SK-N-SH (cell line): ENCODE measurements at regions not wholly inside any gene's neighbourhood (a gene's known extent, or its start where the extent isn't known, plus 50 kb on each side); places are given as distances from the start of the nearest gene placed in this dataset.

Source experiments
- CTCF ChIA-PET: fragments of 300-600, 350-600 bp; formaldehyde crosslinking; extraction: SDS; loops from one replicate; lab custom pipeline; 2021; lab: Yijun Ruan, JAX
- POLR2A ChIA-PET: fragments of 350-600 bp; sonication (Branson Sonifier 250); formaldehyde crosslinking; extraction: SDS; loops from one replicate; lab custom pipeline; 2020; ENCODE audit warnings: antibody characterized with exemption, inconsistent platforms; lab: Yijun Ruan, JAX
- DNase-seq: peaks from one replicate; pipeline ENCODE4 v3.0.0; 2012
- H2AFZ ChIP-seq: fragments of 200-600 bp; sonication (generic); 2 replicates; pipeline ENCODE4 v1.8.1; 2016; ENCODE audit warnings: antibody characterized with exemption, mild to moderate bottlenecking, low read depth
- H3F3A ChIP-seq: fragments of 200-600 bp; sonication (generic); replicated peaks from 2 replicates; pipeline ENCODE3; 2016; ENCODE audit warnings: antibody characterized with exemption, mild to moderate bottlenecking; ENCODE audit not compliant: insufficient read depth
- H3K27ac ChIP-seq, 2 experiments: fragments of 200-500 bp in 1 of 2; fragments of 200-600 bp in 1 of 2; sonication (Bioruptor generic) in 1 of 2; sonication (generic), shearing (Covaris generic) in 1 of 2; 2 replicates each; pipeline versions ENCODE4 v1.5.1 to v1.6.1; 2014 to 2016; ENCODE audit warnings: low read depth in 2 of 2, inconsistent platforms in 1 of 2, low read length in 1 of 2, mild to moderate bottlenecking in 1 of 2, mixed read lengths in 1 of 2
- H3K27me3 ChIP-seq: fragments of 200-600 bp; sonication (generic), shearing (Covaris generic); 2 replicates; pipeline ENCODE4 v1.6.1; 2016; ENCODE audit warnings: mixed run types; ENCODE audit not compliant: insufficient read depth
- H3K36me3 ChIP-seq, 2 experiments: fragments of 200-500 bp in 1 of 2; fragments of 200-600 bp in 1 of 2; sonication (Bioruptor generic) in 1 of 2; sonication (generic) in 1 of 2; replicated peaks in 1 of 2; 2 replicates each; pipeline versions ENCODE3 to v1.5.1; 2014 to 2016; ENCODE audit warnings: low read length in 1 of 2, mild to moderate bottlenecking in 1 of 2; ENCODE audit not compliant: insufficient read depth in 2 of 2, control insufficient read depth in 1 of 2
- H3K4me1 ChIP-seq, 2 experiments: fragments of 200-500 bp in 1 of 2; fragments of 200-600 bp in 1 of 2; sonication (Bioruptor generic) in 1 of 2; sonication (generic), shearing (Covaris generic) in 1 of 2; 2 replicates each; pipeline versions ENCODE4 v1.5.1 to v1.6.1; 2014 to 2016; ENCODE audit warnings: low read depth in 1 of 2, low read length in 1 of 2, mixed run types in 1 of 2; ENCODE audit not compliant: insufficient read depth in 2 of 2, control insufficient read depth in 1 of 2
- H3K4me2 ChIP-seq: fragments of 200-600 bp; sonication (generic), shearing (Covaris generic); 2 replicates; pipeline ENCODE4 v1.6.1; 2017; ENCODE audit warnings: mixed run types
- H3K4me3 ChIP-seq, 2 experiments: fragments of 200-500 bp in 1 of 2; fragments of 200-600 bp in 1 of 2; sonication (Bioruptor generic) in 1 of 2; sonication (generic), shearing (Covaris generic) in 1 of 2; 2 replicates each; pipeline versions ENCODE4 v1.5.1 to v1.8.1; 2014 to 2016; ENCODE audit warnings: low read depth in 2 of 2, inconsistent platforms in 1 of 2, low read length in 1 of 2, mild to moderate bottlenecking in 1 of 2, mixed read lengths in 1 of 2, moderate library complexity in 1 of 2
- H3K79me2 ChIP-seq: fragments of 200-600 bp; sonication (generic); 2 replicates; pipeline ENCODE4 v1.8.1; 2017; ENCODE audit warnings: mild to moderate bottlenecking; ENCODE audit not compliant: insufficient read depth
- H3K9ac ChIP-seq: fragments of 200-600 bp; sonication (generic); 2 replicates; pipeline ENCODE4 v1.6.1; 2017; ENCODE audit warnings: mixed run types
- H3K9me2 ChIP-seq: fragments of 200-600 bp; sonication (generic); 2 replicates; pipeline ENCODE4 v1.6.1; 2017; ENCODE audit warnings: mixed run types
- H3K9me3 ChIP-seq: fragments of 200-600 bp; sonication (generic); 2 replicates; pipeline ENCODE4 v1.6.1; 2017; ENCODE audit warnings: mixed run types, mild to moderate bottlenecking, moderate library complexity
- H4K20me1 ChIP-seq: fragments of 200-600 bp; sonication (generic); 2 replicates; pipeline ENCODE4 v1.6.1; 2017; ENCODE audit warnings: mild to moderate bottlenecking, mixed run types; ENCODE audit not compliant: insufficient read depth
- CHD2 ChIP-seq: fragments of 150-350 bp; IDR thresholded peaks from 2 replicates; pipeline ENCODE4 v1.6.1; 2018; ENCODE audit warnings: low read length; ENCODE audit not compliant: partially characterized antibody
- ELF1 ChIP-seq: IDR thresholded peaks from 2 replicates; pipeline ENCODE4 v1.4.0; 2012
- EP300 ChIP-seq, 2 experiments: IDR thresholded peaks; 2 replicates each; pipeline versions ENCODE4 v1.4.0 to v1.6.1; 2012; ENCODE audit warnings: borderline replicate concordance in 1 of 2, low read depth in 1 of 2, low read length in 1 of 2
- EZH2phosphoT487 ChIP-seq: fragments of 200-600 bp; sonication (generic); IDR thresholded peaks from 2 replicates; pipeline ENCODE4 v1.6.1; 2017; ENCODE audit warnings: low read depth, mixed run types, mild to moderate bottlenecking, antibody characterized with exemption, moderate library complexity, borderline replicate concordance
- FOSL2 ChIP-seq: IDR thresholded peaks from 2 replicates; pipeline ENCODE4 v1.4.0; 2012; ENCODE audit warnings: low read depth, mild to moderate bottlenecking, moderate library complexity, borderline replicate concordance
- FOXM1 ChIP-seq: IDR thresholded peaks from 2 replicates; pipeline ENCODE4 v1.4.0; 2012; ENCODE audit warnings: low read depth, mild to moderate bottlenecking
- GATA2 ChIP-seq: sonication (generic); formaldehyde crosslinking; IDR thresholded peaks from 2 replicates; pipeline ENCODE4 v1.5.0; 2020; ENCODE audit warnings: mild to moderate bottlenecking, missing genetic modification reagents
- JUND ChIP-seq: IDR thresholded peaks from 2 replicates; pipeline ENCODE4 v1.4.0; 2012
- NFIC ChIP-seq: IDR thresholded peaks from 2 replicates; pipeline ENCODE4 v1.4.0; 2012; ENCODE audit warnings: borderline replicate concordance
- NRF1 ChIP-seq: IDR thresholded peaks from 2 replicates; pipeline ENCODE4 v1.6.1; 2012; ENCODE audit warnings: low read depth, mild to moderate bottlenecking, low read length
- RAD21 ChIP-seq: IDR thresholded peaks from 2 replicates; pipeline ENCODE4 v1.6.1; 2012; ENCODE audit warnings: mild to moderate bottlenecking, low read length
- RFX5 ChIP-seq: IDR thresholded peaks from 2 replicates; pipeline ENCODE4 v1.6.1; 2012; ENCODE audit warnings: mild to moderate bottlenecking, improper control_type of control experiment, low read length
- SMC3 ChIP-seq: IDR thresholded peaks from 2 replicates; pipeline ENCODE4 v1.6.1; 2012; ENCODE audit warnings: low read depth, low read length, improper control_type of control experiment
- TCF12 ChIP-seq: IDR thresholded peaks from 2 replicates; pipeline ENCODE4 v1.4.0; 2012
- WGBS: methylation state at CpG from one replicate; pipeline ENCODE4 v1.1.6; 2017; ENCODE audit warnings: low lambda C conversion rate; 5-methylcytosine and 5-hydroxymethylcytosine counted together
- TF ChIP-seq, protein P1 (sequence below): IDR thresholded peaks from 2 replicates; pipeline ENCODE4; 2012
- TF ChIP-seq, protein P2 (sequence below): IDR thresholded peaks from 2 replicates; pipeline ENCODE4 v1.4.0; 2012; ENCODE audit warnings: low read depth, borderline replicate concordance
- TF ChIP-seq, protein P3 (sequence below): IDR thresholded peaks from 2 replicates; pipeline ENCODE4 v1.6.1; 2012; ENCODE audit warnings: mild to moderate bottlenecking, low read depth, low read length, moderate library complexity
- TF ChIP-seq, protein P4 (sequence below): fragments of 200-600 bp; sonication (generic); IDR thresholded peaks from 2 replicates; pipeline ENCODE4 v1.6.1; 2017; ENCODE audit warnings: antibody characterized with exemption, mild to moderate bottlenecking, moderate library complexity
- TF ChIP-seq, protein P5 (sequence below): IDR thresholded peaks from 2 replicates; pipeline ENCODE4 v1.4.0; 2012; ENCODE audit warnings: low read depth

DNA sequence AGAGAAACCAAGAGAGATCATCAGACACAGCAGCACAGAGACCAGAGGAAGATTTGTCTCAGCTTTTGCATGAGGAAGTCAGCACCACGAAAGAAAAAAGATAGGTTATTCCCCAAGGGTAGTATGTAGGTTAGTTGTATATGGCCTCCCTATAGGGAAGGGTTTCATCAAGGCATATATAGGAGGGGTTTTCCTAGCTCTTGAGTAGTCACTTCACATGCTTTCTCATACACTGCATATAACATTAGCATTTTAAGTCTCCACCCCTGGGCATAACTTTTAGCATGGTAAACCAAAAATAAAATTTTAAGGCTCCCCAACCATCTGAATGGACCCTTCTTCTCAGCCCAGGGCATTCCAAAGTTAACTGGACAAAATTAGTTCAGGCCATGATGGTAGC is 1571.6 kb upstream of the ACO1 start:
- CTCF ChIA-PET = interaction anchor here (0.6 kb wide), 1 partner anchor 64 kb away, joined by 3 read pairs; no protein-coding TSS in a partner anchor
- WGBS = 25% methylated on average over 1 of the region's 1 CpG

DNA sequence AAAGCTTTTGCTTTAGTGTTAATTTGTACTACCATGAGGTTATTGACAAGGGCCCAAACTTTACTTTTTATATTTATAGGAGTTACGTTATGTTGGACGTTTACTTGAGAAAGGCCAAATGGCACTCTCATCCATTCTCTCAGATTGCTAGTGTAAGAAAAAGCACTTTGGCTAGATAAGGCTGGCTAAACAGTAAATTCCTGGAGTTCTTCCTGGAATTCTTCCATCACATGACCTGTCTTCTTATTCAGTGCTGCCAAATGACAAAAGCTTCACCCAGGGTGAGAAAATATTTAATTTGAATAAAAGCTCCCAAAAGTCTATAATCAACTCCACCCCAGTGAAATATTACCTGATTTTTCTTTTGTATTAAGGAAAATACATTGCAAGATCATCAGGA is 1568.9 kb upstream of the ACO1 start:
- Histone ChIP-seq H3K9me2 (no peaks in the 10 kb centered on the region), H3K9ac (no peak overlapping the region), H3K79me2 (no peaks in the 10 kb centered on the region), H2AFZ (0 out of 2 replicates have a peak overlapping the region, but pooled peaks have one; percentile 30), H3F3A (no peaks in the 10 kb centered on the region), H3K36me3 (no peaks in the 10 kb centered on the region), H4K20me1 (no peaks in the 10 kb centered on the region), H3K4me3 (no peak overlapping the region), H3K9me3 (no peaks in the 10 kb centered on the region), H3K4me1 (no peaks in the 10 kb centered on the region), H3K27ac (no peak overlapping the region), H3K27me3 (no peaks in the 10 kb centered on the region), H3K4me2 (no peak overlapping the region)
- POLR2A ChIA-PET = no interaction called here
- DNase-seq = no peak
- TF ChIP-seq RFX5 (no peak), FOXM1 (no peak), SMC3 (no peak), FOSL2 (no peak), TCF12 (no peak), NRF1 (no peak), ELF1 (no peak)
- TF ChIP-seq, protein P1, sequence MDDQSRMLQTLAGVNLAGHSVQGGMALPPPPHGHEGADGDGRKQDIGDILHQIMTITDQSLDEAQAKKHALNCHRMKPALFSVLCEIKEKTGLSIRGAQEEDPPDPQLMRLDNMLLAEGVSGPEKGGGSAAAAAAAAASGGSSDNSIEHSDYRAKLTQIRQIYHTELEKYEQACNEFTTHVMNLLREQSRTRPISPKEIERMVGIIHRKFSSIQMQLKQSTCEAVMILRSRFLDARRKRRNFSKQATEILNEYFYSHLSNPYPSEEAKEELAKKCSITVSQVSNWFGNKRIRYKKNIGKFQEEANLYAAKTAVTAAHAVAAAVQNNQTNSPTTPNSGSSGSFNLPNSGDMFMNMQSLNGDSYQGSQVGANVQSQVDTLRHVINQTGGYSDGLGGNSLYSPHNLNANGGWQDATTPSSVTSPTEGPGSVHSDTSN = no peak
- TF ChIP-seq, protein P2, sequence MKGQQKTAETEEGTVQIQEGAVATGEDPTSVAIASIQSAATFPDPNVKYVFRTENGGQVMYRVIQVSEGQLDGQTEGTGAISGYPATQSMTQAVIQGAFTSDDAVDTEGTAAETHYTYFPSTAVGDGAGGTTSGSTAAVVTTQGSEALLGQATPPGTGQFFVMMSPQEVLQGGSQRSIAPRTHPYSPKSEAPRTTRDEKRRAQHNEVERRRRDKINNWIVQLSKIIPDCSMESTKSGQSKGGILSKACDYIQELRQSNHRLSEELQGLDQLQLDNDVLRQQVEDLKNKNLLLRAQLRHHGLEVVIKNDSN = no peak
- TF ChIP-seq, protein P3, sequence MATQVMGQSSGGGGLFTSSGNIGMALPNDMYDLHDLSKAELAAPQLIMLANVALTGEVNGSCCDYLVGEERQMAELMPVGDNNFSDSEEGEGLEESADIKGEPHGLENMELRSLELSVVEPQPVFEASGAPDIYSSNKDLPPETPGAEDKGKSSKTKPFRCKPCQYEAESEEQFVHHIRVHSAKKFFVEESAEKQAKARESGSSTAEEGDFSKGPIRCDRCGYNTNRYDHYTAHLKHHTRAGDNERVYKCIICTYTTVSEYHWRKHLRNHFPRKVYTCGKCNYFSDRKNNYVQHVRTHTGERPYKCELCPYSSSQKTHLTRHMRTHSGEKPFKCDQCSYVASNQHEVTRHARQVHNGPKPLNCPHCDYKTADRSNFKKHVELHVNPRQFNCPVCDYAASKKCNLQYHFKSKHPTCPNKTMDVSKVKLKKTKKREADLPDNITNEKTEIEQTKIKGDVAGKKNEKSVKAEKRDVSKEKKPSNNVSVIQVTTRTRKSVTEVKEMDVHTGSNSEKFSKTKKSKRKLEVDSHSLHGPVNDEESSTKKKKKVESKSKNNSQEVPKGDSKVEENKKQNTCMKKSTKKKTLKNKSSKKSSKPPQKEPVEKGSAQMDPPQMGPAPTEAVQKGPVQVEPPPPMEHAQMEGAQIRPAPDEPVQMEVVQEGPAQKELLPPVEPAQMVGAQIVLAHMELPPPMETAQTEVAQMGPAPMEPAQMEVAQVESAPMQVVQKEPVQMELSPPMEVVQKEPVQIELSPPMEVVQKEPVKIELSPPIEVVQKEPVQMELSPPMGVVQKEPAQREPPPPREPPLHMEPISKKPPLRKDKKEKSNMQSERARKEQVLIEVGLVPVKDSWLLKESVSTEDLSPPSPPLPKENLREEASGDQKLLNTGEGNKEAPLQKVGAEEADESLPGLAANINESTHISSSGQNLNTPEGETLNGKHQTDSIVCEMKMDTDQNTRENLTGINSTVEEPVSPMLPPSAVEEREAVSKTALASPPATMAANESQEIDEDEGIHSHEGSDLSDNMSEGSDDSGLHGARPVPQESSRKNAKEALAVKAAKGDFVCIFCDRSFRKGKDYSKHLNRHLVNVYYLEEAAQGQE = no peak
- CTCF ChIA-PET = no interaction called here
- WGBS = 81% methylated on average over 2 of the region's 2 CpGs

More for the DNA sequence above, 1571.6 kb upstream of the ACO1 start:
- DNase-seq = no peak
- H3K9ac ChIP-seq = no peak overlapping the region
- no peak for TF ChIP-seq RFX5
- no peak for TF ChIP-seq RAD21
- TF ChIP-seq CHD2 = no peak
- TF ChIP-seq, protein P2 = no peak
- no peak for TF ChIP-seq GATA2 (CRISPR knock-in tag)
- TF ChIP-seq ELF1 = no peak
- TF ChIP-seq EZH2phosphoT487 = no peak
- TF ChIP-seq, protein P4, sequence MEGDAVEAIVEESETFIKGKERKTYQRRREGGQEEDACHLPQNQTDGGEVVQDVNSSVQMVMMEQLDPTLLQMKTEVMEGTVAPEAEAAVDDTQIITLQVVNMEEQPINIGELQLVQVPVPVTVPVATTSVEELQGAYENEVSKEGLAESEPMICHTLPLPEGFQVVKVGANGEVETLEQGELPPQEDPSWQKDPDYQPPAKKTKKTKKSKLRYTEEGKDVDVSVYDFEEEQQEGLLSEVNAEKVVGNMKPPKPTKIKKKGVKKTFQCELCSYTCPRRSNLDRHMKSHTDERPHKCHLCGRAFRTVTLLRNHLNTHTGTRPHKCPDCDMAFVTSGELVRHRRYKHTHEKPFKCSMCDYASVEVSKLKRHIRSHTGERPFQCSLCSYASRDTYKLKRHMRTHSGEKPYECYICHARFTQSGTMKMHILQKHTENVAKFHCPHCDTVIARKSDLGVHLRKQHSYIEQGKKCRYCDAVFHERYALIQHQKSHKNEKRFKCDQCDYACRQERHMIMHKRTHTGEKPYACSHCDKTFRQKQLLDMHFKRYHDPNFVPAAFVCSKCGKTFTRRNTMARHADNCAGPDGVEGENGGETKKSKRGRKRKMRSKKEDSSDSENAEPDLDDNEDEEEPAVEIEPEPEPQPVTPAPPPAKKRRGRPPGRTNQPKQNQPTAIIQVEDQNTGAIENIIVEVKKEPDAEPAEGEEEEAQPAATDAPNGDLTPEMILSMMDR = no peak
- TF ChIP-seq, protein P5, sequence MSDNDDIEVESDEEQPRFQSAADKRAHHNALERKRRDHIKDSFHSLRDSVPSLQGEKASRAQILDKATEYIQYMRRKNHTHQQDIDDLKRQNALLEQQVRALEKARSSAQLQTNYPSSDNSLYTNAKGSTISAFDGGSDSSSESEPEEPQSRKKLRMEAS = no peak
- TF ChIP-seq TCF12 = no peak
- TF ChIP-seq NFIC = no peak
- TF ChIP-seq JUND = no peak
- TF ChIP-seq EP300 (IDR thresholded peaks at IDR 0.05; ENCODE audit: borderline replicate concordance in 1 of 2, low read depth in 1 of 2, low read length in 1 of 2) = no peak
- no peak for TF ChIP-seq SMC3
- TF ChIP-seq, all 33 proteins: peak for 0
- no peaks in the 10 kb centered on the region for H3K9me3 ChIP-seq
- H4K20me1 ChIP-seq = no peaks in the 10 kb centered on the region
- H3K4me1 ChIP-seq = no peaks in the 10 kb centered on the region
- H3F3A ChIP-seq = no peaks in the 10 kb centered on the region
- H3K9me2 ChIP-seq = no peaks in the 10 kb centered on the region
- H3K79me2 ChIP-seq = no peaks in the 10 kb centered on the region
- no peaks in the 10 kb centered on the region for H3K27me3 ChIP-seq
- H2AFZ ChIP-seq = no peak overlapping the region
- no peak overlapping the region for H3K4me2 ChIP-seq
- H3K4me3 ChIP-seq = no peak overlapping the region
- no peaks in the 10 kb centered on the region for H3K36me3 ChIP-seq
- H3K27ac ChIP-seq = no peak overlapping the region
- POLR2A ChIA-PET = no interaction called here
